Right hindlimb (tissue), 1 donor: ENCODE measurements at regions not wholly inside any gene's neighbourhood (a gene's known extent, or its start where the extent isn't known, plus 50 kb on each side); places are given as distances from the start of the nearest gene placed in this dataset.
"Not testable (repeated sequence)": the region's sequence is repeated elsewhere in the genome, so short reads cannot be mapped to it uniquely, and the experiment has no call there.

Source experiments
- DNase-seq: peaks from one replicate; pipeline ENCODE4 v3.0.0-alpha.2; 2018

DNA sequence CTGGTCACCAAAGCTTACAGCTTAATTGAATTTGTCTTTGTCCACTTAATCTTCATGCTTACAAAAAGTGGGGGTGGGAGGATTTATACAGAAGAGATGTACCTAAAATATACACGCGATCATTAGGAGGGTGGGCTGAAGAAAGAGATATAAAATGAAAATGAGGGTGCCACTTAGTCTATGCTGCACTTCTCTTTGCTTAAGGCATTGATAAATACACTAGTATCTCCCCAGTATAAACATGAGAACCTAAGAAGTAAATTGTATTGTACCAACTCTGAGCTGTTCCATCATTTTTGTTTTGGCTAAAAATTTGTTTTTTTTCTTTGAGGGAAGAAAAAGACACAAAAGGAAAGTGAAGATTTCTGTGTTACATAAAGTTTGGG is 170.8 kb upstream of the ZNF217 start:
- DNase-seq = no peak

DNA sequence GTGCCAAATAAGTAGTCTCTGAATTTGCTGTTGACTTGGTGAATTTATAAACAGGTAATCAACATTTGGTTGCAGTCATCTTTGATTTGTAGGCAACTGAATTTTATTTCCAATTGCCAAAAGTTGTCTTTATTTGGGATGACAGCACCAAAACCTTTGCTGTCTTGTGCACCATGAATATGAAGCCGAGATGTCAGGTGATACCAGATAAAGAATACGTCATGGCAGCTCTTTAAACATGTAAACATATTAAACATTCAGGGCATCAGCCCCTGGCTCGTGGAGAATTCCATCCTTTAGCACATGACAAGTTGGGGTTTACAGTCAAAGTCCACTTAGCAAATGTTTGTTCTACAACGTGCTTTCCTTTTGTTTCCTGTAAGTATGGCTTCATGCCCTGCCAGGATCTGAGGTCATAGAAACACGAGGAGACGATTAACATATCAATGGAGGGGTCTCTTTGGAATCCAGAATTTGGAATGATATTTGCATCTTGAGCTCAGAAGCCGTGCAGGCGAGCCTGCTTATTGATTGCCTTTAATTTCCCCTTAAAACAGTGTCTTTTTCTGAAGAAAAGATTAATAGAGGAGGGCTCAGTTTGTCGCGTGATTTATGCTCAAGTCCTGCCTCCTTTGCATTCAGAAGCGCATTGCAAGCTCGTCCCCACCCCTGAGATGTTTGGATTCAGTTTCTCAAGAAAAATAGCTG is 170.2 kb upstream of the ZNF217 start:
- DNase-seq = peak; percentile 53

DNA sequence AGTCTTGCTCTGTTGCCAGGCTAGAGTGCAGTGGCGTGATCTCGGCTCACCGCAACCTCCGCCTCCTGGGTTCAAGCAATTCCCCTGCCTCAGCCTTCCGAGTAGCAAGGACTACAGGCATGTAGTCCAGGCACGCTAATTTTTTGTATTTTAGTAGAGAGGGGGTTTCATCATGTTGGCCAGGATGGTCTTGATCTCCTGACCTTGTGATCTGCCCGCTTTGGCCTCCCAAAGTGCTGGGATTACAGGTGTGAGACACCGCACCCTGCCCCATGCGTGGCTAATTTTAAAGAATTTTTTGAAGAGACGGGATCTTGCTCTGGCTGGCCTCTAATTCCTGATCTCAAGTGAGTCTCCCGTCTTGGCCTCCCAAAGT is 168.8 kb upstream of the ZNF217 start:
- not testable (repeated sequence) for DNase-seq

DNA sequence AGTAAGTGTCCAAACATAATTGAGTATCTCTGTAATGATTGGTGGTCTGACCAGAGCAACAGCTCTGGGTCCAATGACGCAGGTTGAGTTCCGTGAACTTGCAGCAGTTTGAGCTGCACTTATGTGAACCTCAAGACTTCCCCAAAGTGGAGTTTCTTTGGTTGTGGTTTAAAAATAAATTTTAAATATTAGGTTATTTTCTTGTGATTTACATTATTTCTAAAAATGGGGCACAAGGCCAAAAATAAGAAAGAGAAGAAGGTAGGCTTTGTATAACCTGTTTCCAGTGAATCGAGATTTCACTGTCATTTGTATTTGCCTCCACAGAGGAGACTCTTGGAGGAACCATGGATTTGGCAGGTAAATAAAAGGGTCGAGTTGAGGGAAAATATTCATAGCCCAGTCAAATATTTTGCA is 166.4 kb upstream of the ZNF217 start:
- no peak for DNase-seq

DNA sequence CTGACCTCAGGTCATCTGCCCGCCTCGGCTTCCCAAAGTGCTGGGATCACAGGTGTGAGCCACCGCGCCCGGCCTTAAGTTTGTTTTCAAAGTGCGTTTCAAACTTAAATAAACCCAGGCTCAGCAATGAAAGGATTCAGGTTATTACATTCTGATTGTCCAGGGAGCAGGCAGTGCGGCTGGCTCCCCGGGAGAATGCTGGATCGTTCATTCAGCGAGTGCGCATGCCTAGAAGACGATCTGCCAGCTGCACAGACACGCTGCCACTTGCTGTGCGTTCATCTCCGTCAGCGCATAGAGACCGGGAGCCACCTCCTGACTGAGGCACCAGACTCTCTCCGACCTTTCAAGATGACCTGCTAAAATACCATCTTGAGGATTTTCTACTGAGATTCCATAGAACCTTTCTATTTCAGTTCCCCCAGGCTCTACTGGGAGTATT is 163.9 kb upstream of the ZNF217 start:
- no peak for DNase-seq

DNA sequence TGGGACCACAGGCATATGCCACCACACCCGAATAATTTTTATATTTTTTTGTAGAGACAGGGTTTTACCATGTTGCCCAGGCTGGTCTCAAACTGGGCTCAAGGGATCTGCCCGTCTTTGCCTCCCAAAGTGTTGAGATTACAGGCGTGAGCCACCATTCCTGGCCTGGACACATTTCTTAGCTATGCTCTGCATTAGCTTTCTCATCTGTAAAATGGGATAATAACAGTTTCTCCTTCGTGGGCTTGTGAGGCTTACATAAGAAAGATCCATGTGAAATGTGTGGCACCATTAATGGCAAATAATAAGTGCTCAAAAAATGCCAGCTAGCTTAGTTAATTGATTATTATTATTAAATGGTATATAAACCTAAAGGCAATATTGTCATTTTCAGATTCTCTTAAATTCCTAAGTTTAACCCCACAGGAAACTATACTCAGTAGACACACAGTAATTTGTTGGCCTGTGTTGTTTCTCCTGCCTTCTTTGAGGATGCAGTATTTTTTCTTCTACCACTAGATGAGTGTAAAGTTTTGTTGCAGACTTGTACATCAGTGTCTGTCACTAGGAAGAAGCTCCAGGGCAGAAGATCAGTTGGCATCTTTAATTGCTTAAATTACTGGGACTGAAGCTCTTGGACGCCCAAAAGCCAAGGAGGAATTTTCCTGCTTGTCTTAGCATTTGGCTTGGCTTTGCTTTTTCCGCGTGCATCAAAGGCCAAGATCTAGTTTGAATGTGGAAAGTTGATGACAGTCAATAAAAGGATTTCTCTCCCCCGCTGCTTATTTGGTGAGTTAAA is 162.3 kb upstream of the ZNF217 start:
- peak; percentile 42 for DNase-seq

DNA sequence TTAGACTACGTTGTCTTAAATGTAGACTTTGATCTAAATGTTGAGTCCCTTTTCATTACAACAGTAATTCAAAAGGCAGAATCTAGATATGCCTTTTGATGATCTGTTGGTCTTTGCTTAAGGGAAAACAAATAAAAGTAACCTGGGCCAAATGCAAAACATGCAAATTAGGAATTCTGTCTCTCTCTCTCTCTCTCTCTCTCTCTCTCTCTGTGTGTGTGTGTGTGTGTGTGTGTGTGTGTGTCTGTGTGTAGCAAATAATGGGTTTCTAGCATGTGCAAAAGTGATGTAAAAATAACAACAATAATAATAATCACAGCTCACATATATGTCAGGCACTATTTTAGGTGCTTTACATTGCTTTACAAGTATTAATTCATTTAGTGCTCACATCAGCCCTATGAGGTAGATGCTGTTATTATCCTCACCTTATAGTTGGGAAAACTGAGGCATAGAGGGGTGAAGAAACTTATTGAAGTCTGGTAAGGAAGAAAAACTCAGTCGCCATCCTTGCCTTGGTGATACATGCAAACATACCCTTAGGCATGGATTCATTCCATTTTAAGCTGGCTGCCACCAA is 160.3 kb upstream of the ZNF217 start:
- no peak for DNase-seq

DNA sequence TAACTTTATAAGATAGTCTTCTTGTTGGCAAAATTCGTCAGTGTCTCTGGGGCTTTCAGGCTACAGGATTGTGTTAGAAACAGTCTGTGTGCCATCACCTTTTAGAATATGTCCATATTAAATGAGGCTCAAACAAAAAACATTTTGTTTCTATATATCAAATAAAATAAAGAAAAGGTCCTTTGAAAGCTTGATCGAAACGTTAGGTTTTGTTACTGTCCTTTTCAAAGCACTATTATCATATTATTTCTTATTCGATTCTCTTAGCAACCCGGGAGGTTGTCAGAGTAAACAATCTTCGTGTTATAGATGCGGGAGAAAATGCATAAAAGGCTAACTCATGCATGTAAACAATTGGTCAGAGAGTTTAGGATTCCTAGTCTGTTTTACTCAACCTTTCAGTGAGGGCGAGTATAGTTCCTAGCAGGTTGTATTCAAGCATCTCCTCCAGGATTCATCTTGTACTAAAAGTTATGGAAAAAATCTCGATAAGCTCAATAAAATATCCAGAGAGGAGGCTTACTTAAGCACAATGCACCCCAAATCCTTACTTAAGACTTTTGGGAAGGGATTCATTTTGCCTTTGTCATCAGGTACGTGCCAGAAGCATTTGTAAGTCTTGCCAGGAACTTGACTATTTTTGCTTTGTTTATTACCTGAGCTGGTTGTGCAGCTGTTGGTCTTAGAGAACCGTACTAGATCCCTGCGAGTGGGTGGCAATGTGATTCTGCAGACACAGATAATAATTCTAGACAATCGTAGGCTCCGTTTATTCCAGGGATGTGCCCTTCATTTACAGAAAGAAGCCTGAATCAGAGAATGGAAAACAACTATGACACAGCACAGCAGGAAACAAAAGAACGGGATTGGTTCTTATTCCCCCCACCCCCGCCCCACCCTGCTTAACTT is 159.6 kb upstream of the ZNF217 start:
- DNase-seq = no peak

DNA sequence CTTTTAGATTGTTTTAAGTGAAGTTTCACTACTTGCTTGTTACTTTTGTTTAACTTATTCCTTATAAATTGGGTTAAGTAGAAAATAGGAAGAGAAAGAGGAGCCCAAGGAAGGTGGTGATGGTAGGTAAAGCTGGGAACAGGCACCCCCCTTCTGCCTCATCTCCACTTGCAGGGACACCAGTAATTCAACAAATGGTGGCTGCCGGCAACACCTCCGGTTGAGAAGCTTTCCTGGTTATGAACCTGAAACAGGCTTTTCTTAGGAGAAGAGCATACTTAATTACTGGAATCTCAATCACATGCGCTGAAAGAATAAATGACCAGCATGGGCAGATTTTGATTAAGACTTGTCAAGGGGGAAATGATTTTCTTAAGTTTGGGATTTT is 158.9 kb upstream of the ZNF217 start:
- DNase-seq = no peak

DNA sequence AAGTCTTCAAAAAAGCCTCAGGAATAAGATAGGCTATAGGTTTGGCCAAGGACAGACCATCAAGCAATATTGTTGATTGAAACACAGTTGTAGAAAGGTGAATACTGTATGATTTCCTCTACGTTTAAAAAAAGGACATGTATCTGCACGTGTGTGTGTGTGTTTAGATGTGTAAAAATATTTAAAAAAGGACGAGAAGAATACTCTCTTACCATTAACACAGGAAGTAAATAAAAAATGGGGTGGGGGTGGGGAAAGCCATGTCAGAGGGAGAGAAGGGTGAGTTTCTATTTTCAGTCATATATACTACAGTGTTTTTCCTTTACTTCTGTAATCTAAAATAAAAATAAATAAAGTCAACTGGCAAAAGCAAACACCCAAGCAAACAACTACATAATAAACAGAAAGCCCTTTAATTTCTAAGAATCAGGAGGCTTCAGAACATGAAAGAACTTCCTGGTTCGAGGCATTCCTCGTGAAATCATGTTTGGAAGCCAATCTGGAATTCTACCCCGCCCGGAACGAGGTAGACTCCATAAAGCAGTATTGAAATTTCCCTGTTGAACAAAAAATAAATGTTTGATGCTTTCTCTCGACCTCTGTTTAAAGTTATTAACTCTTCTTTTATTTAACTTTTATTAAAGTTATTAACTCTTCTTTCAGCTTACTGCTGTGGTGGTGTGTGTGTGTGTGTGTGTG is 158.1 kb upstream of the ZNF217 start:
- DNase-seq = no peak

DNA sequence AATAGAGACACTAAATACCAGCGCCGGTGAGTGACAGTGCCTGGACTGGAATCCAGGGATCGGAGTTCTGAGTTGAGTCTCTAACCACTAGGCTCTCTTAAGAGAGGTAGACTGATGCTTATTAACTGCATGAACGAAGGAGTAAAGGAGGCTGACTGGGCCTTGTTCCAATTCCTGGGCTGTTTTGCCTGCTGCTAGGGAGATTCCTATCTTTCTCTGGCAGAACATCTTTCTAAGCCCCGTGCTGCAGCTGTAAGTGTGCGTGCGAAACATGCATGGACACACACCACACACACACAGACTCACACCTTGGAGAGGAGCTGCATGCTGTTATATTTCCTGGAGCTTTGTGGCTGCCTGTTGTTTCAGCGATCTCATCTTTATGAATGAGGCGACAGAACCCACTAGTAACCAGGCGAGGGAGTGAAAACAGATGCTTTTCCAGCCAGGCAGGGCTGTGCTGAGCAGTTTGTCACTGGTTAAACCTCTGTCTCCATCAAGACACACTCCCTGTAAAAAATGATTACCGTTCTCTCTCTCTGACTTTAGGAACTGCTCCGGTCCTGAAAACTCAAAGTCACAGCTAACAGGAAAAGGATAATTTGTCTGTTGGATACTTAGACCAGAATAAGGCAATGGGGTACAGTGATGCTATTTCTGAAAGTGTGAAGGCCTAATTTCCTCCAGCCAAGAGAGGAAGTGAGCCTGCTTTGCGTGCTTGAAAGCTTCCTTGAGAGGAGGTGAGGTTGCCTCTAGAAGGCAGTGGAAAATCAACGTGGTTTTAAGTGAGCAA is 157.4 kb upstream of the ZNF217 start:
- peak; percentile 82 for DNase-seq

DNA sequence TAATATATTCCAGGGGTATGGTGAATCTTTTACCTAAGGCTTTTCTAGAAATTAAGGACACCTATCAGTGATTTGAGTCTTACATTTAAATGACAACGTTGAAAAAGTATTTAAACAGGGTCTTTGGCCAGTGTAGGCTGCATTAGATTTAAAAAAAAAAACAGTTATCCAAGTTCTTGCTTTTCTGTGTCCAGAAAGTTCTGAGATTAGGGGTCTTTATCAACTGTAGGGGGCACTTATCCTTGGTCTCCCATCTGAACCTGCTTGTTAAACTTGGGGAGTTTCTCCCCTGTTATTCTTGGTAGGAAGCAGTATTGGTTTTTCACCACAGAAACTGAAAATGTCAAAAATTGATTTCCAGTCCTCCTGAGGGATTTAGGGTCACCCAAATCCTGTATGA is 155.9 kb upstream of the ZNF217 start:
- DNase-seq = no peak

DNA sequence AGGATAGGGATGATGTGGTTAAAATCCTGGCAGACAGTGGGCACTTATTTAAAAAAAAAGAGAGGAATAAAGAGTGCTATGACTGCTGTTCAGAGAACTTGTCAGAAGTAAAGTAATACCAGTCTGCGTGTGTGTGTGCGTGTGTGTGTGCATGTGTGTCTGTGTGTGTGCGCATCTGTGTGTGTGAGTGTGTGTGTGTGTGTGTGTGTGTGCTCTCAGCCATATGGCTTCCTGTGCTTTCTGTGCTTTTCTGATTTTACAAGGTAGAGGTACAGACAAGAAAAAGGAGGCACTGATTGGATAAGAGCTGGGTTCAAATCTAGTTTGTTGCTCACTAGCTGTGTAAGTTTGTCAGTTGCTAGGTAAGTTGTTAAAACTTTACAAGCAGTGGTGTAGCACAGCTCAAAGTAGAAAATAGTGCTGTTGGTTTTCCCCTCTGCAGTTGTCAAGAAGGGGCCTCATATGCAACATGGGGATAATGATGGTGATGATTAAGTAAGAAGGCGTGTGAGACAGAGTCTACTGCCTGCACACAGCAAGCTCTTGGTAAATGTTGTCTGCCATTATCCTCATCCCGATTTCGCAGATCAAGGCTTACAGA is 155.3 kb upstream of the ZNF217 start:
- DNase-seq = no peak

DNA sequence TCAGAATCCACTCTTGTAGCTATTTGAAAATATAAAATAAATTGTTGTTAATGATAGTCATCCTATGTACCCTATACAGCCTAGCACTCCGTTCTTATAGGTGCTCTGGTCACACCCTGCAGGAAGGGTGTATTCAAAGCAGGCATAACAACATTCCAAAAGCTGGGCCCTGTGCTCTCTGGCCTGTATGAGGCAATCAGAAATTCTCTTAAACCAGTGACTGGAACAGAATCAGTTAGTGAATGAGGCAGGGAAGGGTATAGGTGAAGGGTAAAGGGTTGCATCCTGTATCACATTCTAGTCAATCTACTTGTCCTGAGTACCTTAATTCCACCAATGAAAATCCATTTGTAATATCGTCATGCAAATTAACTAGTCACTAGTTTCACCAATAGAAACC is 154.5 kb upstream of the ZNF217 start:
- DNase-seq = no peak

DNA sequence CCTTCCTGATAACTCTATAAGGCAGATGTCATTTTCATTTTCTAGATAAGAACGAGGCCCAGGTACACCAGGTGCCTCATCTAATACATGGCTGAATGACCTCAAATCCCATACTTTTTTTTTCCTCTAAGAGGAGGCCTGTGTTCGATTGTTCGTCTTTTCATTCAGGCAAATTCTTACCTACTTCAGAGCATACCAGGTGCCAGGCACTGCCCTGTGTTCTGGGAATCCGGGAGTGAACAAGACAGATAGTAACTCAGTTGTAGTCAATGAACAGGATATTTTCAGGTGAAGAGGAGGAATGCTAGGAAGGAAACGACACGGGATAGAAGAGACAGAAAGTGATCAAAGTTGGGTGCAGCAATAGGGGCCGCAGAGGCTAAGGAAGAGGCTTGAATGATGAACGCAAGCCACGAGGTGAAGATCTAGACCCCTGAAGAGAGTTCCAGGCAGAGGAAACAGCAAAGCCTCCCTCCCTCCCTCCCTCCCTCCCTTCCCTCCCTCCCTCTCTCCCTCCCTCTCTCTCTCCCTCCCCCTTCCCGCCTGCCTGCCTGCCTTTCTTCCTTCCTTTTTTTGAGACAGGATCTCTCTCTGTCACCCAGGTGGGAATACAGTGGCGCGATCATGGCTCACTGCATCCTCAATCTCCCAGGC is 150.1 kb upstream of the ZNF217 start:
- DNase-seq = no peak

DNA sequence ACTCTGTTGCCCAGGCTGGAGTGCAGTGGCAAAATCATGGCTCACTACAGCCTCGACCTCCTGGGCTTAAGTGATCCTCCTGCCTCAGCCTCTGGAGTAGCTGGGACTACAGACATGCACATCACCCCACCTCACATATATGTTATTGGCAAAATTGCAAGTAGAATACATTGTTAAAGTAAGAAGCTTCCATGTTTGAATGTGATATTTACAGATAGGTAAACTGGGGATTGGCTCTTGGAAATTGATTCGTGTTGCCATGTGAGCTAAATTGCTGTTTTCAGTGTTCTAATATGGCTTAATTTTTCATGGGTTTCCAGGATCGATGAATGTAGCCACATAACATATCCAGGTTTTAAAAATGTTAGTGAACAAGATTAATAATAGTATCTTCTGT is 149.0 kb upstream of the ZNF217 start:
- DNase-seq = no peak

DNA sequence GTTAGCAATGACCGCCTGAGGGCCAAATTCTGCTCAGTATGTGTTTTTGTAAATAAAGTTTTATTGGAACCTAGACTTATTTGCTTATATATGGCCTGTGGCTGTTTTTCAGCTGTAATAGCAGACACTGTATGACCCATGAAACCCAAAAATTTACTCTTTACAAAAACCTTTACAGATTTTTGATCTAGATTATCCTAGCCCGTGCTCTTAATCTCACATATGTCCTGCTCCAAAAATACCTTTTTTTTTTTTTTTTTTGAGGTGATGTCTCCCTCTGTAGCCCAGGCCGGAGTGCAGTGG is 148.0 kb upstream of the ZNF217 start:
- DNase-seq = no peak

DNA sequence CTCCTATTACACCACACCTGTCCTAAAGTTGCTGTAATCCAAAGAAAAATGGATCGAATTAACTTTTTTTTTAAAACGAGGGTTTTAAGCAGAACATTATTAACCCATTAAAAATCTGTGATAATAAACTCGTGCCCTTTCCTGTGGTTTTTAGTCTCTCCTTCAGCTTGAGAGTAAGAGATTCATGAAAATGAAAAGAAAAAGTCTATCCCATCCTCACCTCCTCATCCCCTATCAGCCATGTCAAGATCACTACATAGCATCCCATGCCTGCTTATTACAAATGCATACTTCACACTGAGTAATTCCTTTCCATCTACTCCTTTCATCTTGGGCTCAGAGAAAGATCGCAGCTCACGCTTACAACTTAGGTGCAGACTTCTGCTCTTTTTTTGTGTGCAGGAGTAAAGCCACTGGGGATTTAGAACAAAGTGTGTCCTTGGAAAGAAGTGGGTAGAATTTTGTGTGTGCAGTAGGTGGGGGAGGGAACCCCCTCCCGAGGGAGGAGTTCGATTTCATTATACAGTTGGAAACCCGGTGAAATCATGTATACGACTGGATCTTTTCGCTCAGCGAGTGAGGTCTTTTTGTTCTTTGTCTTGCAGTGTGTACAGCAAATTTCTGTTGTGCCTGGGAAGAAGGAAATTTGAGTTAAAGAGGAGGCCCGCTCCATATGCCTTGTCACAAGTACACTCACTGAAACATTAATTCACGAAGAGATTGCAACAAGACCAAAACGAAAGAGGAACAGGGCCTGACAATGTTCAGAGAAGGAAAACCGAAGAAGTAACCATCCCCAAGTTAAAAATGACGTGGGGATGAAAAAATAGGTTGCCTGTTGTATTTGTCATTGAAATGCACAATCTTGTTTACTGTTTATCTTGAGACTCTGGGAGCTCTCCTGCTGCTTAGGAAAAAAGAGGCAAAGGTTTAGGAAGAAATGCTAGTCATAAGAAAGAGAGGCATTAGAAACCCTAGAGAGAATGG is 146.5 kb upstream of the ZNF217 start:
- DNase-seq = peak; percentile 47

DNA sequence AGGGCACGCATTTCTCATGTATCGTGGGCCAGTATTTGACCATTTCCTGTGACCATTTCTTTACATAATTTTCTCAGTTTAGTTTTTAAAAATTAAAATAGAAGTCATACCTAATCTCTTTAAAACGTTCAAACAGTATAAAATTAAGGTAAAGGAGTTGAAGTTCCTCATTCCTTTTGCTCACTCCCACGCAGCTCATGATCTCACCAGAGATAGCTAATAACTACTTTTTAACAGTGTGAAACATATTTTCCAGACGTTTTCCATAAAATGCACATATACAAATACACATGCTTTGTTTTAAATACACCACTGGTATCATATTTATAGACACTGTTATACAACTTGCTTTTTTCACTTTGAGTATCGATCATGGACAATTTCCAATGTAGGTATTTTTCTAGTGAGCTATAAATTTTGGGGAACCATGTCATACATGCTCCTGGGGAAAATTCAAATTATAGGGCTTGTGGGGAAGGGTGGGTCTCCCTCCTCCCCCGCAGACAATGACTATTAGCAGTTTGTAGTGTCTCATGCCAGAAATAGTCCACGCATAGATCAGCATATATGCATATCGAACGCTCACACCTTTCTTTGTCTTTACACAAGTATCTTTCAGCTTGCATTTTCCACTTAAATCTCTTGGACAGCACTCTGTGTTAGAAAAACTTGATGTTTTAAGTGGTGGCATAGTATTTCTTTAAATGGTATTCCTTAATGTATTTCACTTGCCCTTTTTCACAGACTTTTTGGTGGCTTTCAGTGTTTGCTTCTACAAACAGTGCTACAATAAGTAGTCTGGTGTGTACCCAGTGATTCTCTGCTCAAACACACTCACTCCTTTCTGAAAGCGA is 145.5 kb upstream of the ZNF217 start:
- DNase-seq = no peak
